H7 (cell line): ENCODE measurements at regions not wholly inside any gene's neighbourhood (a gene's known extent, or its start where the extent isn't known, plus 50 kb on each side); places are given as distances from the start of the nearest gene placed in this dataset.
A peak's percentile ranks its signal among the peaks of the same experiment; 100 is the strongest.
"Not testable (repeated sequence)": the region's sequence is repeated elsewhere in the genome, so short reads cannot be mapped to it uniquely, and the experiment has no call there.

Experiments used
- DNase-seq: peaks from one replicate; pipeline ENCODE4 v3.0.0; 2012
- H3K27me3 ChIP-seq: 2 replicates; pipeline ENCODE4 v1.6.0; 2011; ENCODE audit warnings: mild to moderate bottlenecking, low read length; ENCODE audit not compliant: control insufficient read depth, insufficient read depth
- H3K36me3 ChIP-seq: replicated peaks from 2 replicates; pipeline ENCODE4 v1.5.1; 2011; ENCODE audit warnings: low read length; ENCODE audit not compliant: control insufficient read depth, insufficient read depth
- H3K4me3 ChIP-seq: 2 replicates; pipeline ENCODE4 v1.5.1; 2011; ENCODE audit warnings: low read depth, mild to moderate bottlenecking, control low read depth, low read length, moderate library complexity; ENCODE audit not compliant: insufficient read depth

DNA sequence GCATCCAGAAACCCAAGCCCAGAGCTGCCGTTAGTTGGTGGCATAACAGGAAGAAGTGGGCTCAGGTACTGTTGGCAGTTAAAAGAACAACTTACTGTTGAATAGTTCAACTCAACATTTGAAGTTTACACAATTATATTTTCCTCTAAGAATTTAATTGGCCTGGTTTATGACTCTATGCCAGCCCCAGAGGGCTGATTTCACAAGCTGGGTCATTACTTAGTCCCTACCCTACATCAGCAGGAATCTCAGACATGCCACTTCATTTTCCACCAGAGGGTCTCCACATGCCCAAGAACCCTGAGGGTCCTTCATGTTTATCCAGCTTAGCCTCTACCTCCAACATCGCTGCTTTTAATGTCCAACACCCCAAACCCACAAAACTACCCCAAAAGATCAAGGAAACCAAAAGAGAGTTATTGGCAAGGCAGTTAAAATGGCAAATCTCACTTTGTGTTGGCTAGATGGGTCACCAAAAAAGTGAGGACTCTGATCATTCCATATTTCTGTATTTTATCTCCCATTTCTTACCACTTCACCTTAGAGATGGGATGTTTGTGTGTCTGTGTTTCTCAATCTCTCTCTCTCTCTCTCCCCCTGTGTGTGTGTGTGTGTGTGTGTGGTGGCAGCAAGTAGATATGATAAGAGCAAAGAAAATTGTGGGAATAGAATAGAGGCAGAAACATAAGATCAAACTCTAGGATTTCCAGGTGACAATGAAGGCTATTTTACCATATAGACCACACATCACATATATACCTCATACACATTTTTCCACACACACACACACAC, 112.5 kb upstream of the TBX18 start:
- no peaks in the 10 kb centered on the region for H3K36me3 ChIP-seq
- H3K27me3 ChIP-seq = no peaks in the 10 kb centered on the region
- no peak for DNase-seq
- no peak overlapping the region for H3K4me3 ChIP-seq

DNA sequence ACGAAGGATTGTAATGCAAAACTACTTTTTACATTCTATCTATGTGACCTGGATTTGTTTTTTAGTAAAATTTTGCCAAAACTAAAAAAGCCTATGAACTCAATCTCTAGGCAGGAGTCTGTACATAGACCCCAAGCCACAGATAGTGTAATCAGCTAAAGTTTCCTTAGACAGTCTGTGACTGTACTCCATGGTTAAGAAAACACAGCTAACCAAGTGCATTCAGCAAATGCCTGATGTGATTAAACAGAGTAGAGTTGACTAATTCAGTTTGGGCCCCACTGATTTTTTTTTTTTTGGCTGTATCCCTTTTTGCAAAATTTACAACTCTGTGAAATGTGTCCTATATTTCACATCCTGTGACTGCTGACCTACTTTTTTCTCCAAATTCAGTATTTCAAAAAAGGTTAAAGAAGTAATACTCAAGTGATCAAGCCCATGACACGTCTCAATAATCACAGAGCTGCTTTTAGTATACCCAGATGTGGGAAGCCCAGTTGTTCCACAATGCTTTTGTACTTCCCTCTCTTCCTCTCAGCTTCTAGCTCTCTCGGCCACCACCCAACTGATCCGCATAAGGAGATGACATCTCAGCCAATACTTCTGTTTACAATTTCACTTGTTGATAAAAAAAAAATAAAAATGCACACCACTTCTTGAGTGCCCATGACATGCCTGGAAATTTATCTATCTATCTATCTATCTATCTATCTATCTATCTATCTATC, 108.8 kb upstream of the TBX18 start:
- no peak overlapping the region for H3K4me3 ChIP-seq
- no peaks in the 10 kb centered on the region for H3K36me3 ChIP-seq
- DNase-seq = no peak
- no peaks in the 10 kb centered on the region for H3K27me3 ChIP-seq

GRCh38 chr6:84871925-84872324, 107.5 kb upstream of the TBX18 start:
- H3K27me3 ChIP-seq = no peaks in the 10 kb centered on the region
- H3K4me3 ChIP-seq = no peak overlapping the region
- H3K36me3 ChIP-seq = no peaks in the 10 kb centered on the region
- DNase-seq = no peak

GRCh38 chr6:84870672-84871071, 106.3 kb upstream of the TBX18 start:
- H3K36me3 ChIP-seq = no peaks in the 10 kb centered on the region
- peak; percentile 9 for DNase-seq
- H3K4me3 ChIP-seq = no peak overlapping the region
- no peaks in the 10 kb centered on the region; the same call in 1 of the 2 replicates for H3K27me3 ChIP-seq

DNA sequence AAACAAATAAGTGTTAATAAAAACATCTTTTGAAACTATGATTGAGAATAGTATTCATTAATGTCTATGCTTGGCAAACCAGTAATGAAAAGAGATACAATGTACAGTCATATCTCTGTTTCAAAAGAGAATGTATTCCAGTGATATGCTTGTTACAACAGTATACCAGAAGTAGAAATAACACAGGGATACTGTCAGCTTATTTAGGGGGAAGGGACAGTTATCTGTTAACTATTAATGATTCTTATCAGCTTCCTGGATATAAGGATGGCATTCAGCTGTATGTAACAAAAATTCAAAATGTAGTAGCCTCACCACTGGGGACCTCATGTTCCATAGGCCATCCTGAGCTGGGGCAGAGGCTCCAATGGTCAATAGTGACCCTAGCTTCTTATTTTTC, 103.8 kb upstream of the TBX18 start:
- Histone ChIP-seq H3K4me3 (no peak overlapping the region), H3K27me3 (no peaks in the 10 kb centered on the region; the same call in 1 of the 2 replicates), H3K36me3 (no peaks in the 10 kb centered on the region)
- DNase-seq = no peak

- no peaks in the 10 kb centered on the region for H3K36me3 ChIP-seq
- no peak for DNase-seq
- H3K4me3 ChIP-seq = no peak overlapping the region
- H3K27me3 ChIP-seq = no peaks in the 10 kb centered on the region; the same call in 1 of the 2 replicates
Measured at GRCh38 chr6:84867521-84867920, 103.1 kb upstream of the TBX18 start.

- no peak for DNase-seq
- no peaks in the 10 kb centered on the region for H3K36me3 ChIP-seq
- no peak overlapping the region for H3K4me3 ChIP-seq
- no peaks in the 10 kb centered on the region; the same call in 1 of the 2 replicates for H3K27me3 ChIP-seq
Measured at GRCh38 chr6:84866715-84867114, 102.3 kb upstream of the TBX18 start.

DNA sequence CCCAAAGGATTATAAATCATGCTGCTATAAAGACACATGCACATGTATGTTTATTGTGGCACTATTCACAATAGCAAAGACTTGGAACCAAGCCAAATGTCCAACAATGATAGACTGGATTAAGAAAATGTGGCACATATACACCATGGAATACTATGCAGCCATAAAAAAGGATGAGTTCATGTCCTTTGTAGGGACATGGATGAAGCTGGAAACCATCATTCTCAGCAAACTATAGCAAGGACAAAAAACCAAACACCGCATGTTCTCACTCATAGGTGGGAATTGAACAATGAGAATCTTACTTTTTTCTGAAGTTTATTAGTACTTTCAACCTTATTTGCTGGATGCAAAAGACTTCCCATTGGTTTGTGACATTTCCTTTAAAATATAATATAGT, 101.0 kb upstream of the TBX18 start:
- not testable (repeated sequence) for H3K36me3 ChIP-seq, DNase-seq, H3K4me3 ChIP-seq, H3K27me3 ChIP-seq

- Histone ChIP-seq H3K36me3 (no peaks in the 10 kb centered on the region), H3K4me3 (no peak overlapping the region), H3K27me3 (no peaks in the 10 kb centered on the region; the same call in 1 of the 2 replicates)
- no peak for DNase-seq
Measured at GRCh38 chr6:84862843-84863242, 98.4 kb upstream of the TBX18 start.

DNA sequence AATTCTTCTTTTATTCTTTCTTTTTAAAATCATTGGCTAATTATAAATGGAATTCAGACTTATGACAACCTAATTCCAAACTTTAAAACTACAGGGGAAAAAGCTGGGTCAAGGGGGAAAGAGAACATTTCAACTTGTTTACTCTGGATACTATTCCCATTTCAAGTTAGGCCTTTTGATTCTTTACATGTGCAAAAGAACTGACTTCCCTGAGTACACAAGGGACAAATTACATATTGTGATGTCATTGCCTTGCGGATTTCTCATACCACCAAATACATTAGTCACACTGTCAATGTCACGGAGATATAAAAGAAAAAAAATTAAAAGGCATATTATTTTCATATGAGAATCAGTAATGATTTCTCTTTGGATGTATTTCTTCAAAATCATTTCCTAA, 96.5 kb upstream of the TBX18 start:
- DNase-seq = no peak
- Histone ChIP-seq H3K27me3 (no peaks in the 10 kb centered on the region; the same call in 1 of the 2 replicates), H3K36me3 (no peaks in the 10 kb centered on the region), H3K4me3 (no peak overlapping the region)

- Histone ChIP-seq H3K4me3 (no peak overlapping the region), H3K36me3 (no peaks in the 10 kb centered on the region), H3K27me3 (no peaks in the 10 kb centered on the region)
- no peak for DNase-seq
Measured at GRCh38 chr6:84860509-84860908, 96.1 kb upstream of the TBX18 start.

- H3K36me3 ChIP-seq = no peaks in the 10 kb centered on the region
- H3K4me3 ChIP-seq = no peak overlapping the region
- no peak for DNase-seq
- no peaks in the 10 kb centered on the region for H3K27me3 ChIP-seq
Measured at GRCh38 chr6:84854811-84855400, 90.5 kb upstream of the TBX18 start.

DNA sequence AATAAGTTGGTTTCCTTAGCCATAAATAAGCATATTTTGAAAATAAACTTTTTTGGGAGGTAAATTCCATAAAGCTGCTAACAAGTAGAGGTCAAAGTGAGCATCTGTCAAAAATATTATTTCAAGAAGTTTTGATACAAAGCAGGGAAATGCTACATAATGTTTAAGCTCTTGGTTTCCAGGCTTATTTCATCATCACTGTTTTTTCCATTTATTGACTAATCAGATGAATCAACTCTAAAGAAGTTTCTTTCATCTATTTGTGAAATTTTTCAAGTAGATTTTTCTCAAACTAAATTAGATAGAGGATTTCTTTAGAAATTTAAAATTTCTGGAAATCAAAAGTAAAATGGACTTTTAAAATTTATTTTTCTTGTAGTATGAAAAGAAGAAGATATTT, 89.5 kb upstream of the TBX18 start:
- Histone ChIP-seq H3K27me3 (no peaks in the 10 kb centered on the region), H3K4me3 (no peak overlapping the region), H3K36me3 (no peaks in the 10 kb centered on the region)
- DNase-seq = no peak

DNA sequence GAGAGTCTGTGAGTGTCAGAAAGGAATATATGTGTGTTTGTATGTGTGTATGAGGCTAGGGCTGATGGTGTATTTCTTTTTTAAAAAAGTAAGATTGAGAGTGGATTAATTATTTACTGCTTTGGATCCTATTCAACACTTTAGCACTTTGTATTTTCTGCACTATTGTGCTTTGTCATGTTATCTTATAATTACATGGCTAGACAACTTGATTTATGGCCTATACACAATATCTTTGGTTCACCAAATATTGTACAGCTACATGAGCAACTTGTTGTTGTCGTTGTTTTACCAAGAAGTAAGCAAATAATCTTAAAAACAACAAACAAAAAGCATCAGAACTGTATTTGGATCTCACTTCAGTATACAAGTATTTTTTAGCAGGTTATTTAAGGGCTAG, 84.6 kb upstream of the TBX18 start:
- H3K36me3 ChIP-seq = no peaks in the 10 kb centered on the region
- H3K4me3 ChIP-seq = no peak overlapping the region
- no peak for DNase-seq
- no peaks in the 10 kb centered on the region for H3K27me3 ChIP-seq
